DND-41 (cell line): ENCODE measurements at regions not wholly inside any gene's neighbourhood (a gene's known extent, or its start where the extent isn't known, plus 50 kb on each side); places are given as distances from the start of the nearest gene placed in this dataset.

Experiments
- EZH2 ChIP-seq: IDR thresholded peaks from 3 replicates; pipeline ENCODE4 v1.6.1; 2012; ENCODE audit warnings: borderline replicate concordance, low read depth, mild to moderate bottlenecking, moderate library complexity, low read length, inconsistent platforms; ENCODE audit not compliant: severe bottlenecking
- TF ChIP-seq, protein P1 (sequence below): IDR thresholded peaks from 2 replicates; pipeline ENCODE4 v1.5.1; 2012; ENCODE audit warnings: borderline replicate concordance, low read length, moderate library complexity, mild to moderate bottlenecking; ENCODE audit not compliant: poor library complexity, severe bottlenecking; ENCODE audit errors: extremely low read depth

DNA sequence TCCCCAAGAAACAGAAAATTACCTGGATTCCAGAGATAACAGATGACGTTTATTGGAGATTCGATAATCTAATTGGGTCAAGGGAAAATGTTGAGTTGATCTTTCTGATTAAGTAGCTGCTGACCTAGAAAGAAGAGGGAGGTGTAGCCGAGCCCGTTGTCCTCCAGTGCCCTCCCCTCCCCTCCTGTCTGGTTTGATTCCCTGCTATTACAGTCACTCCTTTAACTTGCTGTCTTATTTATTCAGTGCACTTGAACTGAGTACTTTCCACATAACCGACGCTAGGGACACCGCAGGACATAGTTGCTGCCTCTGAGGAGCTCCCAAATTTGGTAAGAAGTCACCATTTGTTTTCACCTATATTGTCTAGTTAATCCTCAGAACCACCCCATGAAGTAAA, 103.7 kb downstream of the AQP9 start:
- TF ChIP-seq EZH2 = no peak
- TF ChIP-seq, protein P1, sequence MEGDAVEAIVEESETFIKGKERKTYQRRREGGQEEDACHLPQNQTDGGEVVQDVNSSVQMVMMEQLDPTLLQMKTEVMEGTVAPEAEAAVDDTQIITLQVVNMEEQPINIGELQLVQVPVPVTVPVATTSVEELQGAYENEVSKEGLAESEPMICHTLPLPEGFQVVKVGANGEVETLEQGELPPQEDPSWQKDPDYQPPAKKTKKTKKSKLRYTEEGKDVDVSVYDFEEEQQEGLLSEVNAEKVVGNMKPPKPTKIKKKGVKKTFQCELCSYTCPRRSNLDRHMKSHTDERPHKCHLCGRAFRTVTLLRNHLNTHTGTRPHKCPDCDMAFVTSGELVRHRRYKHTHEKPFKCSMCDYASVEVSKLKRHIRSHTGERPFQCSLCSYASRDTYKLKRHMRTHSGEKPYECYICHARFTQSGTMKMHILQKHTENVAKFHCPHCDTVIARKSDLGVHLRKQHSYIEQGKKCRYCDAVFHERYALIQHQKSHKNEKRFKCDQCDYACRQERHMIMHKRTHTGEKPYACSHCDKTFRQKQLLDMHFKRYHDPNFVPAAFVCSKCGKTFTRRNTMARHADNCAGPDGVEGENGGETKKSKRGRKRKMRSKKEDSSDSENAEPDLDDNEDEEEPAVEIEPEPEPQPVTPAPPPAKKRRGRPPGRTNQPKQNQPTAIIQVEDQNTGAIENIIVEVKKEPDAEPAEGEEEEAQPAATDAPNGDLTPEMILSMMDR = no peak
